Right lobe of liver (tissue), 6 donors: ENCODE measurements at regions not wholly inside any gene's neighbourhood (a gene's known extent, or its start where the extent isn't known, plus 50 kb on each side); places are given as distances from the start of the nearest gene placed in this dataset.

Experiments
- ATAC-seq, 4 donors: fragments of 200-7000 bp; cut with Tn5 transposase; one replicate each; pipeline ENCODE4 v1.9.1; 2020; ENCODE audit warnings: mild to moderate bottlenecking in 4 of 4, moderate library complexity in 4 of 4
- DNase-seq, 3 donors: peaks; one replicate each; pipeline ENCODE4 v3.0.0-alpha.2; 2020
- H3K27ac ChIP-seq, 3 donors: fragments of 200-600 bp; one replicate each; pipeline ENCODE4 v1.8.0; 2022
- H3K27me3 ChIP-seq, 2 donors: fragments of 200-600 bp; one replicate each; pipeline ENCODE4 v1.8.0; 2022
- H3K36me3 ChIP-seq, 4 donors: fragments of 200-600 bp; sonication (generic) in 1 of 4; one replicate each; pipeline versions ENCODE4 v1.5.1 to v1.8.0; 2017 to 2022; ENCODE audit warnings: control low read depth in 1 of 4
- H3K4me1 ChIP-seq, 4 donors: fragments of 200-600 bp; sonication (generic) in 1 of 4; one replicate each; pipeline versions ENCODE4 v1.5.1 to v1.8.0; 2017 to 2022; ENCODE audit warnings: control low read depth in 1 of 4
- H3K4me3 ChIP-seq, 3 donors: fragments of 200-600 bp; one replicate each; pipeline ENCODE4 v1.8.0; 2022
- H3K9me3 ChIP-seq, 4 donors: fragments of 200-600 bp; sonication (generic) in 1 of 4; one replicate each; pipeline versions ENCODE4 v1.5.1 to v1.8.0; 2017 to 2022; ENCODE audit warnings: control low read depth in 1 of 4
- POLR2A ChIP-seq: fragments of 450-650 bp; IDR thresholded peaks from one replicate; pipeline ENCODE4 v1.6.1; 2017; ENCODE audit warnings: antibody characterized with exemption, mild to moderate bottlenecking
- WGBS: methylation state at CpG from one replicate; pipeline ENCODE4 v1.1.6; 2018; ENCODE audit warnings: low coverage, low lambda C conversion rate; ENCODE audit not compliant: insufficient coverage; ENCODE audit errors: missing lambda C conversion rate; 5-methylcytosine and 5-hydroxymethylcytosine counted together
- intact Hi-C, 2 donors: fragments of 100-400 bp; cut with DNase I; formaldehyde crosslinking; loops; one replicate each; pipeline versions ENCODE4 v1.11.2 to v1.14.1; 2022
- TF ChIP-seq, protein P1 (sequence below), 4 donors: fragments of 200-600 bp in 3 of 4; fragments of 450-650 bp in 1 of 4; IDR thresholded peaks; one replicate each; pipeline versions ENCODE4 v1.5.1 to v1.8.0; 2016 to 2022; ENCODE audit warnings: antibody characterized with exemption in 4 of 4, mild to moderate bottlenecking in 2 of 4
- donor health status: DM: no; HTN: yes; CAD: no.
- donor health status: DM: no; HTN: no; CAD: no.
- donor health status: DM: no; HTN: no; CAD: no.
- donor health status: DM: no; HTN: yes; CAD: no.
- donor health status: DM: no; HTN: yes; CAD: no.

DNA sequence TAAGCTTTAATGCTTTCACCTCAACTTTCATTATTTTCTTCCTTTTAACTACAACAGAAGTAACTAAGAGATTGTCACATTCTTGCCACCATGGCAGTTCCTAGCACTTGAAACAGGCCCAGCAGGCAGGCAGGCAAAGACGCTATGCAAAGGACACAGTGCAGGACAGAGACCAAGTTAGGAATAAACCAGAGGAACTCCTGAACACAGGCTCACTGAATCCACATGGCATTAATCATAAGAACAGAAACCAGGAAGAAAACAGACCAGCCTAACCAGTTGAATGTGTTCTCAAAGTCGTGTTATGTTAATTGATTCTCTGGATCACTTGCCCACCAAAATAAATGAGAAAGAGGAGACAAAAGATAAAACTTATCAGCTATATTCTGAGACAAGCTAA lies 397.6 kb downstream of the TBL1XR1 start:
- Histone ChIP-seq H3K4me1 (no peaks in the 10 kb centered on the region), H3K27me3 (no peaks in the 10 kb centered on the region), H3K36me3 (no peaks in the 10 kb centered on the region), H3K4me3 (no peak overlapping the region), H3K27ac (no peak overlapping the region), H3K9me3 (no peaks in the 10 kb centered on the region)
- 57% methylated on average over 2 of the region's 2 CpGs for WGBS
- no peak for DNase-seq
- TF ChIP-seq POLR2A = no peak
- TF ChIP-seq, protein P1, sequence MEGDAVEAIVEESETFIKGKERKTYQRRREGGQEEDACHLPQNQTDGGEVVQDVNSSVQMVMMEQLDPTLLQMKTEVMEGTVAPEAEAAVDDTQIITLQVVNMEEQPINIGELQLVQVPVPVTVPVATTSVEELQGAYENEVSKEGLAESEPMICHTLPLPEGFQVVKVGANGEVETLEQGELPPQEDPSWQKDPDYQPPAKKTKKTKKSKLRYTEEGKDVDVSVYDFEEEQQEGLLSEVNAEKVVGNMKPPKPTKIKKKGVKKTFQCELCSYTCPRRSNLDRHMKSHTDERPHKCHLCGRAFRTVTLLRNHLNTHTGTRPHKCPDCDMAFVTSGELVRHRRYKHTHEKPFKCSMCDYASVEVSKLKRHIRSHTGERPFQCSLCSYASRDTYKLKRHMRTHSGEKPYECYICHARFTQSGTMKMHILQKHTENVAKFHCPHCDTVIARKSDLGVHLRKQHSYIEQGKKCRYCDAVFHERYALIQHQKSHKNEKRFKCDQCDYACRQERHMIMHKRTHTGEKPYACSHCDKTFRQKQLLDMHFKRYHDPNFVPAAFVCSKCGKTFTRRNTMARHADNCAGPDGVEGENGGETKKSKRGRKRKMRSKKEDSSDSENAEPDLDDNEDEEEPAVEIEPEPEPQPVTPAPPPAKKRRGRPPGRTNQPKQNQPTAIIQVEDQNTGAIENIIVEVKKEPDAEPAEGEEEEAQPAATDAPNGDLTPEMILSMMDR (IDR thresholded peaks at IDR 0.05) = no peak
- peak in 1 of 4 donors; percentile 27 for ATAC-seq
- intact Hi-C loops = no loop called here

DNA sequence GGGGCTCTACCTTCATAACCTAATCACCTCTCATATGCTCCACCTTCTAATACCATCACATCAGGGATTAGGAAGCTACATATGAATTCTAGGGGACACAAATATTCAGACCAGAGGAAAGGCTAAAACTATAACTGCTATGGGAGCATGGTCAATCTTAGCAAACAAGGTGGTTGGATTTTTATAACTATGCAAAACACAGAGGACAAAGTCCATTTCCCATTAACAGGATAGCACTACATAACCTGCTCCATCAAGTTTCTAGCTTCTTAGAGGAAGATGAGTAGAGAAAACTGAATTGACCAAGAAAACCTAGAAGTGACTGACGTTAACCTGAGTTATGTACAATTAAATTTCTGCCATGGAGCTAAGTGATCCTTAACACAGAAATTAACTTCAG lies 398.6 kb downstream of the TBL1XR1 start:
- TF ChIP-seq POLR2A = no peak
- TF ChIP-seq, protein P1 (IDR thresholded peaks at IDR 0.05) = no peak
- WGBS = 81% methylated on average over 1 of the region's 1 CpG
- Histone ChIP-seq H3K4me3 (no peak overlapping the region), H3K4me1 (no peaks in the 10 kb centered on the region), H3K9me3 (no peaks in the 10 kb centered on the region), H3K27ac (no peak overlapping the region), H3K36me3 (no peaks in the 10 kb centered on the region), H3K27me3 (no peaks in the 10 kb centered on the region)
- intact Hi-C loops = no loop called here
- DNase-seq (no peak), ATAC-seq (peak in 1 of 4 donors; percentile 66)

DNA sequence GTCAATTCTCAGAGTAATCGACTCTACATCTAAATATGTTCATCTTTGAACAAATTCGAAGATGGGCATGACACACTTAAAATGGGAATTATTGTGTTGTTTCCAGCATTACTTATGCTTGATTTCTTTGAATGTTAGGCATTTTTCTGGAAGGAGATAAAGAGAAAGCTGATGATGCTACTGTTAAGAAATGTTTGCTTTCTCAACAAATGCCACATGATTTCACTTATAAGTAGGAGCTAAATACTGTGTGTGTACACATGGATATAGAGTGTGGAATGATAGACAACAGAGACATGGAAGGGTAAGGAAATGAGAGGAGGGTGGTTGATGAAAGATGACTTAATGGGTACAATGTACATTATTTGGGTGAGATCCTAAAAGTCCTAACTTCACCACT lies 400.9 kb downstream of the TBL1XR1 start:
- intact Hi-C loops = no loop called here
- ATAC-seq (no peak), DNase-seq (no peak)
- WGBS = 43% methylated on average over 2 of the region's 2 CpGs
- Histone ChIP-seq H3K36me3 (no peaks in the 10 kb centered on the region), H3K27ac (no peak overlapping the region), H3K9me3 (no peaks in the 10 kb centered on the region), H3K4me3 (no peak overlapping the region), H3K27me3 (no peaks in the 10 kb centered on the region), H3K4me1 (no peaks in the 10 kb centered on the region)
- TF ChIP-seq POLR2A = no peak
- TF ChIP-seq, protein P1 (IDR thresholded peaks at IDR 0.05) = no peak

DNA sequence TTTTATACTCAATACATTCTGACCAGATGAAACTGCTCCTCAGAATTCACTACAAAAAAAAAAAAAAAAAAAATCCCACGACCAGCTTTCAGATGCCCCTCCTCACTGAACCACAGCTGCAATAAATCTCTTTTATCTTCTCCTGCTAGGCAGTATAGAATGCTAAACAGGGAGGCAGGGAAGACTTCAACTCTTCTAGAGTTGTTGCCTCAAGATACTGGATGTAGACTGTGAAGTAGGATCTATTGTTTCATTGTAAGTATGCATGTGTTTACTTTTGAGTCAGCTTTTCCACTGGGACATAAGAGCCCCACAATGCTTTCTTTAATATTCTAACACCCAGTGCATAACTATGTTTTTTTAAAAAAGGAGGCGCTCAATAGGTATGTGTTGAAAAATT lies 401.4 kb downstream of the TBL1XR1 start:
- no peaks in the 10 kb centered on the region for H3K4me1 ChIP-seq
- TF ChIP-seq POLR2A = no peak
- TF ChIP-seq, protein P1 (IDR thresholded peaks at IDR 0.05) = no peak
- no peak for ATAC-seq
- WGBS = 45% methylated on average over 2 of the region's 2 CpGs
- DNase-seq = no peak
- no peak overlapping the region for H3K4me3 ChIP-seq
- no peaks in the 10 kb centered on the region for H3K36me3 ChIP-seq
- no peak overlapping the region for H3K27ac ChIP-seq
- H3K9me3 ChIP-seq = no peaks in the 10 kb centered on the region
- intact Hi-C loops = no loop called here
- no peaks in the 10 kb centered on the region for H3K27me3 ChIP-seq

DNA sequence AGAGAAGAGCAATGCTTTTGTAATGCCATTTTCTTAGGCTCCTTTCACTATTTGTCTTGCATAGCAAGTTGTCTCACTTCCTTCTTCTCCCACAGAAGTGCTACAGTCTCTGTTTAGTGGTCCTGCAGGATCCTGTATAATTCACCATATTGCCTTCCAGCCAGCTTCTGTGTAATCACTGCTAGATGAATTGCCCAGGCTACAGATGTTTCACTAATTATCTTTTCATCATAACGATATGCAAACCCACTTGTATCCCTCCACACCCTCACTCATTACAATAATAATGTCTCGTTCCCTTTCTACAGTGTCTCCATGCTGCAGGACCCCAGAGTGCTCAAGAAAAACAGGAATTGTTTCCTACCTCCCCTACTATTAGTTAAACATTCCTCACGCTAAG lies 402.9 kb downstream of the TBL1XR1 start:
- ATAC-seq (no peak), DNase-seq (no peak)
- Histone ChIP-seq H3K9me3 (no peaks in the 10 kb centered on the region), H3K27ac (no peak overlapping the region), H3K4me3 (no peak overlapping the region), H3K36me3 (no peaks in the 10 kb centered on the region), H3K4me1 (no peaks in the 10 kb centered on the region), H3K27me3 (no peaks in the 10 kb centered on the region)
- 60% methylated on average over 3 of the region's 3 CpGs for WGBS
- intact Hi-C loops = no loop called here
- TF ChIP-seq, protein P1 (IDR thresholded peaks at IDR 0.05) = no peak
- TF ChIP-seq POLR2A = no peak
